Suprapubic skin (tissue), 3 donors: ENCODE measurements at regions not wholly inside any gene's neighbourhood (a gene's known extent, or its start where the extent isn't known, plus 50 kb on each side); places are given as distances from the start of the nearest gene placed in this dataset.

Source experiments
- CTCF ChIP-seq, 2 donors: fragments of 200-600 bp in 1 of 2; fragments of 450-650 bp in 1 of 2; sonication (generic) in 1 of 2; IDR thresholded peaks; one replicate each; pipeline ENCODE4 v1.5.1; 2016 to 2019; ENCODE audit warnings: antibody characterized with exemption in 2 of 2, mild to moderate bottlenecking in 1 of 2, moderate library complexity in 1 of 2
- POLR2A ChIP-seq, 2 donors: fragments of 450-650 bp; IDR thresholded peaks; one replicate each; pipeline ENCODE4 v1.6.1; 2017; ENCODE audit warnings: antibody characterized with exemption in 2 of 2, mild to moderate bottlenecking in 2 of 2, moderate library complexity in 2 of 2

DNA sequence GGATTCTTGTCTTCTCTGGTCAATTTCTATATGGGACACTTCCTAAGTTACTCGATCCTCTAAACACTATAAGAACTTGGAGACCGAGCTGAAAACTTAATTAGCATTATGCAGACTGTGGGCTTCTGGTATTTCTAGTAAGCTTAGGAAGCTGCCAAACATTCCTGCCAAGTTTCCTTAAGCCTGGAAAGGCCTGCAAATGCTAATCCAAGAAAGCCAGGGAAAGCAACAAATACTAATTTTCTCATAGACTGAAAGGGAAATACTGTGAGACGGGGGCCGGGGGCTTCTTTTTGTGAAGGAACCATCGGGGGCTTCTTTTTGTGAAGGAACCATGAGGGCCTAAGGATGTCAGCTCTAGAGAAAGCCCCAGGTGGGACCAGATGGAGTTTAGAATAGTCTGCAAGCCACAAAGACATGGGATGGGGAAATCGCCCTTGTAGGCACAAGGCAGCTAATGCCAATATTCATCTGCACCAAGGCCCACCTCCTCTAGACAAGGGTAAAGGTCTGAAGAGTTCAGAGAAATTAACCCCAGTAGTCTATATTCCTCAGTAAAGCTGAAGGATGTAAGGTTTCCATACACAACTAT lies 332.4 kb upstream of the PRDM1 start:
- TF ChIP-seq CTCF (IDR thresholded peaks at IDR 0.05) (no peak), POLR2A (IDR thresholded peaks at IDR 0.05) (no peak)
